Right lobe of liver (tissue), 6 donors: ENCODE measurements at regions not wholly inside any gene's neighbourhood (a gene's known extent, or its start where the extent isn't known, plus 50 kb on each side); places are given as distances from the start of the nearest gene placed in this dataset.

ENCODE experiments used
- ATAC-seq, 4 donors: fragments of 200-7000 bp; cut with Tn5 transposase; one replicate each; pipeline ENCODE4 v1.9.1; 2020; ENCODE audit warnings: mild to moderate bottlenecking in 4 of 4, moderate library complexity in 4 of 4
- DNase-seq, 3 donors: peaks; one replicate each; pipeline ENCODE4 v3.0.0-alpha.2; 2020
- H3K27ac ChIP-seq, 3 donors: fragments of 200-600 bp; one replicate each; pipeline ENCODE4 v1.8.0; 2022
- H3K27me3 ChIP-seq, 2 donors: fragments of 200-600 bp; one replicate each; pipeline ENCODE4 v1.8.0; 2022
- H3K36me3 ChIP-seq, 4 donors: fragments of 200-600 bp; sonication (generic) in 1 of 4; one replicate each; pipeline versions ENCODE4 v1.5.1 to v1.8.0; 2017 to 2022; ENCODE audit warnings: control low read depth in 1 of 4
- H3K4me1 ChIP-seq, 4 donors: fragments of 200-600 bp; sonication (generic) in 1 of 4; one replicate each; pipeline versions ENCODE4 v1.5.1 to v1.8.0; 2017 to 2022; ENCODE audit warnings: control low read depth in 1 of 4
- H3K4me3 ChIP-seq, 3 donors: fragments of 200-600 bp; one replicate each; pipeline ENCODE4 v1.8.0; 2022
- H3K9me3 ChIP-seq, 4 donors: fragments of 200-600 bp; sonication (generic) in 1 of 4; one replicate each; pipeline versions ENCODE4 v1.5.1 to v1.8.0; 2017 to 2022; ENCODE audit warnings: control low read depth in 1 of 4
- POLR2A ChIP-seq: fragments of 450-650 bp; IDR thresholded peaks from one replicate; pipeline ENCODE4 v1.6.1; 2017; ENCODE audit warnings: antibody characterized with exemption, mild to moderate bottlenecking
- WGBS: methylation state at CpG from one replicate; pipeline ENCODE4 v1.1.6; 2018; ENCODE audit warnings: low coverage, low lambda C conversion rate; ENCODE audit not compliant: insufficient coverage; ENCODE audit errors: missing lambda C conversion rate; 5-methylcytosine and 5-hydroxymethylcytosine counted together
- intact Hi-C, 2 donors: fragments of 100-400 bp; cut with DNase I; formaldehyde crosslinking; loops; one replicate each; pipeline versions ENCODE4 v1.11.2 to v1.14.1; 2022
- TF ChIP-seq, protein P1 (sequence below), 4 donors: fragments of 200-600 bp in 3 of 4; fragments of 450-650 bp in 1 of 4; IDR thresholded peaks; one replicate each; pipeline versions ENCODE4 v1.5.1 to v1.8.0; 2016 to 2022; ENCODE audit warnings: antibody characterized with exemption in 4 of 4, mild to moderate bottlenecking in 2 of 4
- donor health status: DM: no; HTN: yes; CAD: no.
- donor health status: DM: no; HTN: no; CAD: no.
- donor health status: DM: no; HTN: no; CAD: no.
- donor health status: DM: no; HTN: yes; CAD: no.
- donor health status: DM: no; HTN: yes; CAD: no.

DNA sequence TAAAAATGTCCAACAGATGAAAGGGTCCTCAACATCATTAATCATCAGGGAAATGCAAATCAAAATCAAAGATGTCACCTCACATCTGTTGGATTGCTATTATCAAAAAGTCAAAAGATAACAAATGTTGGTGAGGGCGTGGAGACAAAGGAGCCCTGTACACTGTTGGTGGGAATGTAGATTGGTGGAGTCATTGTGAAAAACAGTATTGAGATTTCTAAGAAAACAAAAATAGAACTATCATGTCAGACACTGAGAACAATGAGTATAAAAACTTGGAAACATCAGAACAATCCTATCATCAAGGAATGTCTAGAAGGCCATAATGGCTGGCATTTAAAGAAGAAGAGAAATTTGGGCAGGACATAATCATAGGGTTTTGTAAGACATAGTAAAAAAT, 209.2 kb upstream of the PTGFR start:
- WGBS: 88% methylated on average over 1 of the region's 1 CpG

DNA sequence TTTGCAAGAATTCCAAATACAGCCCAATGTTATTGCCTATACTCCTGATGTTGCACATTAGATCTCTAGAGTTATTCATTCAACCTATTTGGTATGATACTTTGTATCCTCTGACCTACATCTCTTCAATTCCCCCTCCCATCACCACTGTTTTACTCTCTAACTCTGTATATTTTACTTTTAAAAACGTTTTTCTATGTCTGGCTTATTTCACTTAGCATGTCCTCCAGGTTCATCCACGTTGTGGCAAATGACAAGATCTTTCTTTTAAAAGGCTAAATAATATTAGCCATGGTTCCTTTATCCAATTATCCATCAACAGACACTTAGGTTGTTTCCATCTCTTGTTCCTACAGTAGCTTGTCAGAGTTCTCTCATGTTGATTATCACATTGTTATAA, 207.1 kb upstream of the PTGFR start:
- Histone ChIP-seq H3K4me3 (no peak overlapping the region), H3K4me1 (peaks cover 0 to 17% (median 3%) of the 10 kb centered on the region in 4 donors), H3K36me3 (no peaks in the 10 kb centered on the region), H3K9me3 (no peaks in the 10 kb centered on the region), H3K27ac (no peak overlapping the region), H3K27me3 (no peaks in the 10 kb centered on the region)
- intact Hi-C loops: no loop called here
- TF ChIP-seq POLR2A: no peak
- TF ChIP-seq, protein P1, sequence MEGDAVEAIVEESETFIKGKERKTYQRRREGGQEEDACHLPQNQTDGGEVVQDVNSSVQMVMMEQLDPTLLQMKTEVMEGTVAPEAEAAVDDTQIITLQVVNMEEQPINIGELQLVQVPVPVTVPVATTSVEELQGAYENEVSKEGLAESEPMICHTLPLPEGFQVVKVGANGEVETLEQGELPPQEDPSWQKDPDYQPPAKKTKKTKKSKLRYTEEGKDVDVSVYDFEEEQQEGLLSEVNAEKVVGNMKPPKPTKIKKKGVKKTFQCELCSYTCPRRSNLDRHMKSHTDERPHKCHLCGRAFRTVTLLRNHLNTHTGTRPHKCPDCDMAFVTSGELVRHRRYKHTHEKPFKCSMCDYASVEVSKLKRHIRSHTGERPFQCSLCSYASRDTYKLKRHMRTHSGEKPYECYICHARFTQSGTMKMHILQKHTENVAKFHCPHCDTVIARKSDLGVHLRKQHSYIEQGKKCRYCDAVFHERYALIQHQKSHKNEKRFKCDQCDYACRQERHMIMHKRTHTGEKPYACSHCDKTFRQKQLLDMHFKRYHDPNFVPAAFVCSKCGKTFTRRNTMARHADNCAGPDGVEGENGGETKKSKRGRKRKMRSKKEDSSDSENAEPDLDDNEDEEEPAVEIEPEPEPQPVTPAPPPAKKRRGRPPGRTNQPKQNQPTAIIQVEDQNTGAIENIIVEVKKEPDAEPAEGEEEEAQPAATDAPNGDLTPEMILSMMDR (IDR thresholded peaks at IDR 0.05): no peak
- no peak for ATAC-seq
- no peak for DNase-seq
- WGBS: 31% methylated on average over 2 of the region's 2 CpGs

More for the DNA sequence above, 209.2 kb upstream of the PTGFR start:
- Histone ChIP-seq H3K36me3 (no peaks in the 10 kb centered on the region), H3K27me3 (no peaks in the 10 kb centered on the region), H3K4me3 (no peak overlapping the region), H3K27ac (no peak overlapping the region), H3K9me3 (no peaks in the 10 kb centered on the region), H3K4me1 (peaks cover 0 to 17% (median 3%) of the 10 kb centered on the region in 4 donors)
- intact Hi-C loops: no loop called here
- TF ChIP-seq, protein P1 (IDR thresholded peaks at IDR 0.05): no peak
- TF ChIP-seq POLR2A: no peak
- no peak for ATAC-seq
- DNase-seq: no peak

DNA sequence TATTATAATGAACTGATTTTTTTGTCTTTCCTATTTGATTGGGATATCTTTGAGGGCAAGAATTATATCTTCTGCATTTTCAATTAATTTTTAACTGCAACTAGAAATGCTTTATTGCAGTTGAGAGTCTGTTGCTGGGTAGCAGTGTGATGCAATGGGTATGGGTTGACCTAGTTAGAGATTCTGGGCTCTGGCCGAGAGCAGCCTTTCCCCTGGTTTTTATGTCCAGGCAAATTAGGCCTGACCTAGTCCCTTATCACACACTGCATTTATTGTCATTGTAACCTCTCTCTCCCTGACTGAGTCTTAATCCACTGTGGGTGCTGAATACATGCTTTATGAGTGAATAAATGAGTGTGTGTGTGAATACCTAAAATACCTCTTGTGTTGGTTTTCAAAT, 206.4 kb upstream of the PTGFR start:
- 14% methylated on average over 1 of the region's 1 CpG for WGBS
- Histone ChIP-seq H3K9me3 (no peaks in the 10 kb centered on the region), H3K27me3 (no peaks in the 10 kb centered on the region), H3K36me3 (no peaks in the 10 kb centered on the region), H3K4me3 (no peak overlapping the region), H3K4me1 (peaks cover 0 to 17% (median 3%) of the 10 kb centered on the region in 4 donors), H3K27ac (peak overlapping the region in 2 of 3 donors; percentile 56 to 72)
- ATAC-seq (peak; percentile 100), DNase-seq (peak; percentile 27 to 83 (median 65))
- TF ChIP-seq, protein P1 (IDR thresholded peaks at IDR 0.05): no peak
- TF ChIP-seq POLR2A: no peak
- intact Hi-C loops: no loop called here

DNA sequence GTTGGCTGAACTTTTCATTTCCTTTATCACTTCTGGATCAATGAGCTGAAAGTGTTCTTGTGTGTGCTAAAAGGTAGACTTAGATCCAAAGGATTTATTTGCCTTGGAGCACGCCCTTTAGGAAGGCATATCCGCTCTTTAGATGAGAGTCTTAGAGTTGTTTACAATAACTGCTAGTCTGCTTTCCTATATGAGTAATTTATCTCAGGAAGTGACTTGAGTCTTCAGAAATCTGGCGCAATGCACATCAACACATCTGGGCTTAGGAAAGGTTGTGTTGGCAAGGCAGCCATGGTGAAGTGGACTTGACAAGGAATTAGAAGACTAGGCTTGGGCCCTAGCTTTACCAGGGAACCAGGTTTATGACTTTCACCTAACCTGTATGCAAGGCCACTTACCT, 204.1 kb upstream of the PTGFR start:
- Histone ChIP-seq H3K27ac (no peak overlapping the region), H3K4me3 (no peak overlapping the region), H3K4me1 (peaks cover 0 to 17% (median 3%) of the 10 kb centered on the region in 4 donors), H3K36me3 (no peaks in the 10 kb centered on the region), H3K27me3 (no peaks in the 10 kb centered on the region), H3K9me3 (no peaks in the 10 kb centered on the region)
- intact Hi-C loops: no loop called here
- 89% methylated on average over 3 of the region's 3 CpGs for WGBS
- ATAC-seq (no peak), DNase-seq (no peak)
- TF ChIP-seq POLR2A: no peak
- TF ChIP-seq, protein P1 (IDR thresholded peaks at IDR 0.05): no peak

DNA sequence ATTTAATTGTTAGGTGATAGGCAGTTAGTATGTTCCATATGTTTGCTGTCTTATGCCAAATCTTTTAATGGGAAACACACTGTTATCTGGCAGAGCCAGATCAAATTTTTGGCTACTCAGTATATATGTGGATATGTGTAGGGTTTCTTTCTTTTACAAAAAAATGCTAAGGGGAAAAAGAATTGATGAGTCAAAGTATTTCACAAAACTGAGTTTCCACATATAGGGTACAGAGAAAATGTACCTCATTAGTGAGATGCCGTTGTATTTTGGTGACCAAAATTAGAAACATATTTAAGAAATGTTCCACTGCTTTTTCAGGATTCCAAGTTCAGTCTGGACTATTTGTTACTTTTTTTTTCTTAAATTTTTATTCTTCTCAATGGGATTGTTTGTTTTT, 201.2 kb upstream of the PTGFR start:
- Histone ChIP-seq H3K27me3 (no peaks in the 10 kb centered on the region), H3K4me1 (peaks cover 0 to 6% (median 0%) of the 10 kb centered on the region in 4 donors), H3K27ac (no peak overlapping the region), H3K9me3 (no peaks in the 10 kb centered on the region), H3K36me3 (no peaks in the 10 kb centered on the region), H3K4me3 (no peak overlapping the region)
- DNase-seq: no peak
- intact Hi-C loops: no loop called here
- no peak for ATAC-seq
- TF ChIP-seq, protein P1 (IDR thresholded peaks at IDR 0.05): no peak
- no peak for TF ChIP-seq POLR2A
- 72% methylated on average over 1 of the region's 1 CpG for WGBS
